HG02970 (cell line): ENCODE measurements at regions not wholly inside any gene's neighbourhood (a gene's known extent, or its start where the extent isn't known, plus 50 kb on each side); places are given as distances from the start of the nearest gene placed in this dataset.

Experiments
- ATAC-seq: cut with Tn5 transposase; IDR thresholded peaks from one replicate; pipeline ENCODE4 v1.9.1; 2021; ENCODE audit warnings: mild to moderate bottlenecking, moderate library complexity, moderate number of reproducible peaks; ENCODE audit not compliant: unreplicated experiment, low FRiP score

- no peak for ATAC-seq
Observed at GRCh38 chr3:17967953-17968607, 225.6 kb upstream of the TBC1D5 start.

GRCh38 chr3:17967111-17967510 is 224.7 kb upstream of the TBC1D5 start:
- ATAC-seq: no peak

GRCh38 chr3:17965331-17965730 is 222.9 kb upstream of the TBC1D5 start:
- ATAC-seq: no peak

- no peak for ATAC-seq
Observed at GRCh38 chr3:17964108-17964507, 221.7 kb upstream of the TBC1D5 start.

- ATAC-seq: no peak
Observed at GRCh38 chr3:17955411-17955810, 213.0 kb upstream of the TBC1D5 start.

- ATAC-seq: no peak
Observed at GRCh38 chr3:17954801-17955200, 212.4 kb upstream of the TBC1D5 start.

- ATAC-seq: no peak
Observed at GRCh38 chr3:17951241-17951640, 208.8 kb upstream of the TBC1D5 start.

- ATAC-seq: no peak
Observed at GRCh38 chr3:17949101-17949500, 206.7 kb upstream of the TBC1D5 start.

- ATAC-seq: no peak
Observed at GRCh38 chr3:17947833-17948232, 205.4 kb upstream of the TBC1D5 start.

- ATAC-seq: no peak
Observed at GRCh38 chr3:17946619-17947018, 204.2 kb upstream of the TBC1D5 start.

GRCh38 chr3:17945799-17946399 is 203.5 kb upstream of the TBC1D5 start:
- no peak for ATAC-seq

- ATAC-seq: no peak
Observed at GRCh38 chr3:17945018-17945798, 202.8 kb upstream of the TBC1D5 start.

- no peak for ATAC-seq
Observed at GRCh38 chr3:17942856-17943255, 200.4 kb upstream of the TBC1D5 start.

GRCh38 chr3:17941766-17942165 is 199.3 kb upstream of the TBC1D5 start:
- ATAC-seq: no peak

GRCh38 chr3:17941152-17941551 is 198.7 kb upstream of the TBC1D5 start:
- ATAC-seq: no peak

- no peak for ATAC-seq
Observed at GRCh38 chr3:17939157-17939556, 196.7 kb upstream of the TBC1D5 start.

GRCh38 chr3:17938313-17938712 is 195.9 kb upstream of the TBC1D5 start:
- no peak for ATAC-seq

GRCh38 chr3:17936736-17937480 is 194.5 kb upstream of the TBC1D5 start:
- ATAC-seq: no peak

- ATAC-seq: no peak
Observed at GRCh38 chr3:17935222-17935621, 192.8 kb upstream of the TBC1D5 start.

- no peak for ATAC-seq
Observed at GRCh38 chr3:17932136-17932771, 189.8 kb upstream of the TBC1D5 start.

- ATAC-seq: no peak
Observed at GRCh38 chr3:17931131-17931530, 188.7 kb upstream of the TBC1D5 start.
